Neural cell (in vitro differentiated cells): ENCODE measurements at regions not wholly inside any gene's neighbourhood (a gene's known extent, or its start where the extent isn't known, plus 50 kb on each side); places are given as distances from the start of the nearest gene placed in this dataset.

Experiments used
- H2AFZ ChIP-seq: fragments of 200-600, 300-800 bp; sonication (generic), shearing (Covaris generic); 2 replicates; pipeline ENCODE4 v1.6.0; 2014; ENCODE audit warnings: low read depth, mild to moderate bottlenecking, antibody characterized with exemption, low read length, moderate library complexity
- H3F3A ChIP-seq: fragments of 200-600 bp; shearing (Covaris generic); 2 replicates; pipeline ENCODE4 v1.6.1; 2016; ENCODE audit warnings: mild to moderate bottlenecking, moderate library complexity, mixed read lengths, antibody characterized with exemption, low read length; ENCODE audit not compliant: insufficient read depth, poor library complexity, severe bottlenecking
- H3K27ac ChIP-seq: fragments of 200-600, 300-800 bp; sonication (generic), shearing (Covaris generic); 2 replicates; pipeline ENCODE4 v1.5.1; 2014; ENCODE audit warnings: mild to moderate bottlenecking, low read length, moderate library complexity
- H3K27me3 ChIP-seq: fragments of 300-800, 200-600 bp; sonication (generic), shearing (Covaris generic); 2 replicates; pipeline ENCODE4 v1.6.0; 2014; ENCODE audit warnings: mild to moderate bottlenecking, low read depth, low read length, moderate library complexity; ENCODE audit not compliant: insufficient read depth
- H3K36me3 ChIP-seq: fragments of 300-800, 200-600 bp; sonication (generic), shearing (Covaris generic); 2 replicates; pipeline ENCODE4 v1.5.1; 2014; ENCODE audit warnings: mild to moderate bottlenecking, antibody characterized with exemption, low read length, moderate library complexity; ENCODE audit not compliant: insufficient read depth
- H3K4me2 ChIP-seq: fragments of 300-800, 200-600 bp; sonication (generic), shearing (Covaris generic); 2 replicates; pipeline ENCODE4 v1.6.0; 2014; ENCODE audit warnings: mild to moderate bottlenecking, low read length
- H3K4me3 ChIP-seq: fragments of 300-800, 200-600 bp; sonication (generic), shearing (Covaris generic); 2 replicates; pipeline ENCODE4 v1.5.1; 2014; ENCODE audit warnings: mild to moderate bottlenecking, low read length, moderate library complexity
- H3K79me2 ChIP-seq: fragments of 200-600 bp; shearing (Covaris generic); replicated peaks from 2 replicates; pipeline ENCODE4 v1.6.0; 2014; ENCODE audit warnings: mild to moderate bottlenecking, low read length, moderate library complexity; ENCODE audit not compliant: insufficient read depth
- H3K9ac ChIP-seq: fragments of 300-800, 200-600 bp; sonication (generic), shearing (Covaris generic); 2 replicates; pipeline ENCODE4 v1.6.1; 2016; ENCODE audit warnings: mild to moderate bottlenecking, low read length, mixed read lengths
- H3K9me2 ChIP-seq: fragments of 200-600 bp; shearing (Covaris generic); 2 replicates; pipeline ENCODE4 v1.6.1; 2016; ENCODE audit warnings: mild to moderate bottlenecking, low read length, mixed read lengths; ENCODE audit not compliant: insufficient read depth
- H3K9me3 ChIP-seq: fragments of 200-600, 300-800 bp; sonication (generic), shearing (Covaris generic); 2 replicates; pipeline ENCODE4 v1.6.1; 2016; ENCODE audit warnings: mild to moderate bottlenecking, mixed run types, low read length, moderate library complexity, mixed read lengths
- H4K20me1 ChIP-seq: fragments of 200-600 bp; shearing (Covaris generic); 2 replicates; pipeline ENCODE4 v1.6.1; 2016; ENCODE audit warnings: mild to moderate bottlenecking, mixed run types; ENCODE audit not compliant: insufficient read depth
- CTCF ChIP-seq: fragments of 450-650 bp; IDR thresholded peaks from 2 replicates; pipeline ENCODE4 v1.5.1; 2014; ENCODE audit warnings: antibody characterized with exemption, mild to moderate bottlenecking, moderate library complexity; ENCODE audit not compliant: poor library complexity, severe bottlenecking
- EP300 ChIP-seq: fragments of 450-650 bp; conservative IDR thresholded peaks from 2 replicates; pipeline ENCODE4 v1.6.1; 2014; ENCODE audit warnings: antibody characterized with exemption, mild to moderate bottlenecking, moderate library complexity; ENCODE audit not compliant: poor library complexity, severe bottlenecking
- EZH2 ChIP-seq: fragments of 200-600, 300-800 bp; shearing (Covaris generic), sonication (generic); IDR thresholded peaks from 2 replicates; pipeline ENCODE4 v1.6.1; 2014; ENCODE audit warnings: antibody characterized with exemption, low read length, borderline replicate concordance, mild to moderate bottlenecking; ENCODE audit not compliant: insufficient read depth, poor library complexity, severe bottlenecking
- MXI1 ChIP-seq: fragments of 450-650 bp; conservative IDR thresholded peaks from 2 replicates; pipeline ENCODE4 v1.6.1; 2014; ENCODE audit warnings: antibody characterized with exemption, mild to moderate bottlenecking; ENCODE audit not compliant: poor library complexity, severe bottlenecking
- POLR2AphosphoS5 ChIP-seq: IDR thresholded peaks from 2 replicates; pipeline ENCODE4 v1.6.1; 2012
- RAD21 ChIP-seq: fragments of 450-650 bp; conservative IDR thresholded peaks from 2 replicates; pipeline ENCODE4 v1.6.1; 2014; ENCODE audit warnings: antibody characterized with exemption, mild to moderate bottlenecking, moderate library complexity
- SMC3 ChIP-seq: fragments of 450-650 bp; conservative IDR thresholded peaks from 2 replicates; pipeline ENCODE4 v1.6.1; 2014; ENCODE audit warnings: antibody characterized with exemption, mild to moderate bottlenecking, moderate library complexity; ENCODE audit not compliant: poor library complexity
- TAF1 ChIP-seq: IDR thresholded peaks from 2 replicates; pipeline ENCODE4 v1.6.1; 2012; ENCODE audit warnings: low read depth
- TF ChIP-seq, protein P1 (sequence below): IDR thresholded peaks from 2 replicates; pipeline ENCODE4 v1.6.1; 2012; ENCODE audit warnings: borderline replicate concordance

DNA sequence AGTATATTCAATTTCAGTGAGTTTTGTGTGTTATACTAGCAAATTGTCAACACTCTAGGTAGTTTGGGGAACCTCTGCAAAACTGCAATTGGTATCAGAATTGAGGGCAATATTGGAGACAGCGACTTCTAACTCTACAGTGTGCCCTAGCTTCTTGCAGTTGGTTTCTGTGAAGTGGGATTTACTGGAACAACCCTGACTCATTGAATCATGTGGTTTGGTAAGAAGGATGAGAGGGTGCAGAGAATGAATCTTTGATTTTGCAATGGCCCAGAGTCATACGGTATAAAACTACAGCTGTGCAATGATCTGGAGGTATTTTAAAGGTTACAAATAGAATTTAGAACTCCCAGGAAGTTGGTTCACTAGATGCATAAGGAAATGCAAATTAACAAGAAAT, 129.1 kb upstream of the PPP1R3A start:
- no peaks in the 10 kb centered on the region for H3K79me2 ChIP-seq
- no peak overlapping the region for H3K27ac ChIP-seq
- no peak overlapping the region for H3K9ac ChIP-seq
- H3K4me2 ChIP-seq: no peak overlapping the region
- H4K20me1 ChIP-seq: no peaks in the 10 kb centered on the region
- no peaks in the 10 kb centered on the region for H3K27me3 ChIP-seq
- H3K36me3 ChIP-seq: no peaks in the 10 kb centered on the region
- H3F3A ChIP-seq: no peaks in the 10 kb centered on the region
- H3K9me3 ChIP-seq: no peaks in the 10 kb centered on the region
- TF ChIP-seq EP300 (no peak), SMC3 (no peak), CTCF (no peak), EZH2 (no peak), RAD21 (no peak), MXI1 (no peak), POLR2AphosphoS5 (no peak), TAF1 (no peak)
- TF ChIP-seq, protein P1, sequence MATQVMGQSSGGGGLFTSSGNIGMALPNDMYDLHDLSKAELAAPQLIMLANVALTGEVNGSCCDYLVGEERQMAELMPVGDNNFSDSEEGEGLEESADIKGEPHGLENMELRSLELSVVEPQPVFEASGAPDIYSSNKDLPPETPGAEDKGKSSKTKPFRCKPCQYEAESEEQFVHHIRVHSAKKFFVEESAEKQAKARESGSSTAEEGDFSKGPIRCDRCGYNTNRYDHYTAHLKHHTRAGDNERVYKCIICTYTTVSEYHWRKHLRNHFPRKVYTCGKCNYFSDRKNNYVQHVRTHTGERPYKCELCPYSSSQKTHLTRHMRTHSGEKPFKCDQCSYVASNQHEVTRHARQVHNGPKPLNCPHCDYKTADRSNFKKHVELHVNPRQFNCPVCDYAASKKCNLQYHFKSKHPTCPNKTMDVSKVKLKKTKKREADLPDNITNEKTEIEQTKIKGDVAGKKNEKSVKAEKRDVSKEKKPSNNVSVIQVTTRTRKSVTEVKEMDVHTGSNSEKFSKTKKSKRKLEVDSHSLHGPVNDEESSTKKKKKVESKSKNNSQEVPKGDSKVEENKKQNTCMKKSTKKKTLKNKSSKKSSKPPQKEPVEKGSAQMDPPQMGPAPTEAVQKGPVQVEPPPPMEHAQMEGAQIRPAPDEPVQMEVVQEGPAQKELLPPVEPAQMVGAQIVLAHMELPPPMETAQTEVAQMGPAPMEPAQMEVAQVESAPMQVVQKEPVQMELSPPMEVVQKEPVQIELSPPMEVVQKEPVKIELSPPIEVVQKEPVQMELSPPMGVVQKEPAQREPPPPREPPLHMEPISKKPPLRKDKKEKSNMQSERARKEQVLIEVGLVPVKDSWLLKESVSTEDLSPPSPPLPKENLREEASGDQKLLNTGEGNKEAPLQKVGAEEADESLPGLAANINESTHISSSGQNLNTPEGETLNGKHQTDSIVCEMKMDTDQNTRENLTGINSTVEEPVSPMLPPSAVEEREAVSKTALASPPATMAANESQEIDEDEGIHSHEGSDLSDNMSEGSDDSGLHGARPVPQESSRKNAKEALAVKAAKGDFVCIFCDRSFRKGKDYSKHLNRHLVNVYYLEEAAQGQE: no peak
- no peak overlapping the region for H3K4me3 ChIP-seq
- no peak overlapping the region for H2AFZ ChIP-seq
- no peaks in the 10 kb centered on the region for H3K9me2 ChIP-seq

DNA sequence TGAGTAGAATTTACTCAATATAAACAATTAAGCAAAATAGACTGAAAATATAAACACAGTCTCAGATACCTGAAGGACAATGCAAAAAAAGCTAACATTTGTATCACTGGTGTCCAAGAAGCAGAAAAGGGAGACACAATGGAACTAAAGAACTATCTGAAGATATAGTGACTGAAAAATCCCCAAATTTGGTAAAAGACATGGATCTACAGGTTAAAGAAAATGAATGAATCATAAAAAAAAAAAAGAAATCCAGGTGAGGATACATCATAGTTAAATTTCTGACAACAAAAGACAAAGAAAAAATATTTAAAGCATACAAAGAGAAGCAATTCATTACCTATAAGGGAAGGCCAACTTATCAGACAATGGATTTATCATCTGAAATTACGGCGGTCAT, 114.7 kb upstream of the PPP1R3A start:
- no peak overlapping the region for H3K27ac ChIP-seq
- no peak overlapping the region for H2AFZ ChIP-seq
- H3K9me2 ChIP-seq: no peaks in the 10 kb centered on the region

More for the DNA sequence above, 114.7 kb upstream of the PPP1R3A start:
- Histone ChIP-seq H3K9ac (no peak overlapping the region), H4K20me1 (no peaks in the 10 kb centered on the region), H3K36me3 (no peaks in the 10 kb centered on the region), H3F3A (no peaks in the 10 kb centered on the region), H3K27me3 (no peaks in the 10 kb centered on the region), H3K79me2 (no peaks in the 10 kb centered on the region), H3K9me3 (no peaks in the 10 kb centered on the region), H3K4me3 (no peak overlapping the region), H3K4me2 (no peak overlapping the region)
- no peak for TF ChIP-seq EZH2
- TF ChIP-seq TAF1: no peak
- no peak for TF ChIP-seq MXI1
- TF ChIP-seq EP300: no peak
- TF ChIP-seq, protein P1: no peak
- no peak for TF ChIP-seq POLR2AphosphoS5
- TF ChIP-seq CTCF: no peak
